ENCODE measurements at regions not wholly inside any gene's neighbourhood (a gene's known extent, or its start where the extent isn't known, plus 50 kb on each side); places are given as distances from the start of the nearest gene placed in this dataset.

DNA sequence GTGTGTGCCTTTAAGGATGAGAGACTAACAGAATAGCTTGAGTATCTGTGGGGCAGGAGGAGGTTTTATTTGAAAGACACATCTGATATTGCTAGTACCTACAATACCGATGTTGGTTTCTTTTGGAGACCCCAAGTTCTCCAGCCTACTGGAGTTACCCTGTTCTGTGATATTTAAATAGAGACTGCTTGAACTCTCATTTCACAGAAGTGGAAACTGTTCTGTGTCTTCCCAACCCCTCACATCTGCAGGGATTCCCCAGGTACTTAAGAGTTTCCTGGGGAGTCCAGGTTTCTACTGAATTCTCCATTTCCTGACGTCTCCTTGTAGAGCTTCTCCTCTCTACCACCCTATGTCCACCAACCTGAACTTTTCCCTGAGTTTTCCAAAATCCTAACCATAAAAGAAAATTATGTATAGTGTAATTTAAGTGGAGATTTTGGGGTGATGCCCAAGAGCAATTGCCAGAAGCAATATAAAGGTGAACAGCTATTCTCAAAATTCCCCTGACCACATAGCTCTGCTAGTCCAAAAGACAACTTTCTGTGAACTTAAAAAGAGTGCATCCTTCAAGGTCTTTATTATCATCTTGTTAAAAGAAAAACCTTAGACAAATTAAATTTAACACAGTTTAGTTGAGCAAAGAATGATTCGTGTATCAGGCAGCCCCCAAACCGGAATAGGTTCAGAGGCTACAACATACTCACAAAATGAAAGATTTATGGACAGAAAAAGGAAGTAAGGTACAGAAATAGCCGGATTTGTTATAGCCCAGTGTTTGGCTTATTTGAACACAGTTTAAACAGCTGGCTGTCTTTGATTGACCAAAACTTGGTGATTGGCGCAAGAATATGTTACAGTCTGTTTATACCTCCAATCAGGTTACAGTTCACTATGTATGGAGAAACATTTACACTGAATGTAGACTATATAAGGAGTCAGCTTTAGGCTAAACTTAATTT, 373.4 kb downstream of the NUAK1 start:
- H3K27me3 ChIP-seq (replicated peaks; ENCODE audit: insufficient read depth), result no peaks in the 10 kb centered on the region
- H3K27ac ChIP-seq, result no peak overlapping the region
- H3K4me3 ChIP-seq, result no peak overlapping the region
- H3K9me3 ChIP-seq, result no peaks in the 10 kb centered on the region
- TF ChIP-seq POLR2AphosphoS5 (IDR thresholded peaks at IDR 0.05) (no peak), POLR2A (IDR thresholded peaks at IDR 0.05) (no peak)
- WGBS, result 56% methylated on average over 6 of the region's 6 CpGs
- intact Hi-C loops (cut with DNase I), result no loop called here
- DNase-seq (ENCODE audit: low spot score), result no peak
- H3K4me1 ChIP-seq (replicated peaks), result no peaks in the 10 kb centered on the region
- H3K36me3 ChIP-seq, result no peaks in the 10 kb centered on the region

DNA sequence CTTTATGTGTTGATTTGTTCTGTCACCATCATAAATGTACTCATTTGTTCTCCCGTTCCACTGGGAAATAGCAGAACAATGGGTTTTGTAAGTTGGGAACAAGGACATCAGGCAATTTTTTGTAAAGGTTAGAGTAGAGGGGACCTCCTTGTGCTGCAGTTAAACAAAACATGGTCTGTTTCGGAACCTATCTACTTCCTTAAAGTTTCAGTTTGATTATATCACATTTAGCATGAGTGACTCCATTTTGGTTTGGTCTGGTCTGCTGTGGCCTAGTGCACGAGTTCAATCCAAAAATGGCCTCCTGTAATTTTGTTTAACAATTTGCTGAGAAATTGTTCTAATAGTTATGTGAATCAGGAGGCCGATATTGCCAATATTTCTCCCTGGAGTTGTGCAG, 372.7 kb downstream of the NUAK1 start:
- DNase-seq (ENCODE audit: low spot score), result no peak
- no peak overlapping the region for H3K27ac ChIP-seq
- H3K27me3 ChIP-seq (replicated peaks; ENCODE audit: insufficient read depth), result no peaks in the 10 kb centered on the region
- intact Hi-C loops (cut with DNase I), result no loop called here
- no peaks in the 10 kb centered on the region for H3K4me1 ChIP-seq (replicated peaks)
- H3K4me3 ChIP-seq, result no peak overlapping the region
- WGBS, result 97% methylated on average over 4 of the region's 4 CpGs
- H3K9me3 ChIP-seq, result no peaks in the 10 kb centered on the region
- TF ChIP-seq, protein P1, sequence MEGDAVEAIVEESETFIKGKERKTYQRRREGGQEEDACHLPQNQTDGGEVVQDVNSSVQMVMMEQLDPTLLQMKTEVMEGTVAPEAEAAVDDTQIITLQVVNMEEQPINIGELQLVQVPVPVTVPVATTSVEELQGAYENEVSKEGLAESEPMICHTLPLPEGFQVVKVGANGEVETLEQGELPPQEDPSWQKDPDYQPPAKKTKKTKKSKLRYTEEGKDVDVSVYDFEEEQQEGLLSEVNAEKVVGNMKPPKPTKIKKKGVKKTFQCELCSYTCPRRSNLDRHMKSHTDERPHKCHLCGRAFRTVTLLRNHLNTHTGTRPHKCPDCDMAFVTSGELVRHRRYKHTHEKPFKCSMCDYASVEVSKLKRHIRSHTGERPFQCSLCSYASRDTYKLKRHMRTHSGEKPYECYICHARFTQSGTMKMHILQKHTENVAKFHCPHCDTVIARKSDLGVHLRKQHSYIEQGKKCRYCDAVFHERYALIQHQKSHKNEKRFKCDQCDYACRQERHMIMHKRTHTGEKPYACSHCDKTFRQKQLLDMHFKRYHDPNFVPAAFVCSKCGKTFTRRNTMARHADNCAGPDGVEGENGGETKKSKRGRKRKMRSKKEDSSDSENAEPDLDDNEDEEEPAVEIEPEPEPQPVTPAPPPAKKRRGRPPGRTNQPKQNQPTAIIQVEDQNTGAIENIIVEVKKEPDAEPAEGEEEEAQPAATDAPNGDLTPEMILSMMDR (IDR thresholded peaks at IDR 0.05), result no peak
- TF ChIP-seq POLR2A (IDR thresholded peaks at IDR 0.05), result no peak
- no peak for TF ChIP-seq POLR2AphosphoS5 (IDR thresholded peaks at IDR 0.05)
- H3K36me3 ChIP-seq, result no peaks in the 10 kb centered on the region

DNA sequence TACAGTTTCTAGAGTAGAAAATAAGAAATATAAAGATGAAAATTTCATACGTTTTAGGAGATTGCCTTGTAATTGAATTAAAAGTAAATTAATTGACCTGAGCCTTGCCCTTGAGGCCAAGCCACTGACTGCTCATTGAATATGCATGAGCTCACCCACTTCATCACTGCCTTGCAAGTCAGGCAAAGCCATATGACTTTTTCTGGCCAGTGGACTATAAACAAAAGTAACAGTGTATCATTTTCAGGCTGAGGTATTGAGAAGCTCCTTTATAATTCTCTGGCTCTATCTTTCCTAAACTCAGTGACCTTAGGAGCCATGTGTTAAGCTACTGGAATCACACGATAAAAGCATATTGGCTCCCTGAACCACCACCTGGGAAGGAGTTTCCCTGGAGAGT, 369.3 kb downstream of the NUAK1 start:
- Histone ChIP-seq H3K27me3 (replicated peaks; ENCODE audit: insufficient read depth) (no peaks in the 10 kb centered on the region), H3K4me3 (no peak overlapping the region), H3K27ac (no peak overlapping the region), H3K9me3 (no peaks in the 10 kb centered on the region), H3K36me3 (no peaks in the 10 kb centered on the region), H3K4me1 (replicated peaks) (no peaks in the 10 kb centered on the region)
- no peak for DNase-seq (ENCODE audit: low spot score)
- intact Hi-C loops (cut with DNase I), result no loop called here
- TF ChIP-seq POLR2AphosphoS5 (IDR thresholded peaks at IDR 0.05) (no peak), POLR2A (IDR thresholded peaks at IDR 0.05) (no peak)
- TF ChIP-seq, protein P1 (IDR thresholded peaks at IDR 0.05), result no peak
- WGBS, result 91% methylated on average over 2 of the region's 2 CpGs

DNA sequence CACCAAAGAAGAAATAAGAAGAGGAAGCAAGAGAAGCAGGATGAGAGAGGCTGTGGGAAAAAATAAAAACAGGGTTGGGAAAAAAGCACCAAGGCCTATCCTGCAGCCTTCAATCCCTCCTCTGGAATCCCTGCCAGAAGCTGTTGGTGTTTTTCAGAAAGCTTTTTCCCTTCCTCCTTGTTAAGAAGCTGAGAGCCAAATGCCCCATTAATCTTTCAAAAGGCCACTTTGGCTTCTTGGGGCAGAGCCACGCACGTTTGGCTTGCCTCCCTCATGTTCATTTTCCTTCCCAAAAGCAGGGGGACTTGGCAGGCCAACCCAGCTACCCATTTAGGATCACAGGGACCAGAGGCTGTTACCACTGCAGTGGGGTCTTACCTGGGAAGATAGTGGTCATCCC, 365.3 kb downstream of the NUAK1 start:
- H3K27ac ChIP-seq, result no peak overlapping the region
- no peak for DNase-seq (ENCODE audit: low spot score)
- 17% methylated on average over 2 of the region's 2 CpGs for WGBS
- TF ChIP-seq, protein P1 (IDR thresholded peaks at IDR 0.05), result no peak
- TF ChIP-seq POLR2A (IDR thresholded peaks at IDR 0.05), result no peak
- no peak for TF ChIP-seq POLR2AphosphoS5 (IDR thresholded peaks at IDR 0.05)
- intact Hi-C loops (cut with DNase I), result loop anchor here (10.0 kb wide), 1 partner anchor 361 kb away; the partner anchor contains the start of gene NUAK1
- no peak overlapping the region for H3K4me3 ChIP-seq
- no peaks in the 10 kb centered on the region for H3K36me3 ChIP-seq
- H3K4me1 ChIP-seq (replicated peaks), result no peaks in the 10 kb centered on the region
- H3K9me3 ChIP-seq, result no peaks in the 10 kb centered on the region
- no peaks in the 10 kb centered on the region for H3K27me3 ChIP-seq (replicated peaks; ENCODE audit: insufficient read depth)

DNA sequence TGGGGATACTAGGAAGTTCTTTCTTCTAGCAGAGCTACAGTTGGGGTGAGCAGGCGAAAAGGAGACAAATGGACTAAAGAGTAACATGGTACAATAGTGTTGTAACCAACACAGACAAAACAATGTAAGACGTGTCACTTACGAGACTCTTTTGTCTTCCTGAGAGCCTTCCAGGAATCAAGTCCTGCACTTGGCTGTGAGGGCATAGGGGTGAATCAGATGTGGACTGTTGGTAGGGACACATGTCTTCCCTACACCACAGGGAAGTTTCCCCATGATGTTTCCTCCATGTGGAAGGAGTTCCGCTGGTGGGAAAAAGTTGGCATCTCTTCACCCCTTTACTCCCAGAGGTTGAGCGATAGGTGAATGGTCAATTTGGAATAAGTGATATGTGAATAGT, 364.7 kb downstream of the NUAK1 start:
- H3K9me3 ChIP-seq, result no peaks in the 10 kb centered on the region
- H3K36me3 ChIP-seq, result no peaks in the 10 kb centered on the region
- 88% methylated on average over 5 of the region's 5 CpGs for WGBS
- H3K4me1 ChIP-seq (replicated peaks), result no peaks in the 10 kb centered on the region
- TF ChIP-seq POLR2AphosphoS5 (IDR thresholded peaks at IDR 0.05), result no peak
- no peak for TF ChIP-seq POLR2A (IDR thresholded peaks at IDR 0.05)
- TF ChIP-seq, protein P1 (IDR thresholded peaks at IDR 0.05), result no peak
- no peak overlapping the region for H3K4me3 ChIP-seq
- DNase-seq (ENCODE audit: low spot score), result no peak
- H3K27ac ChIP-seq, result no peak overlapping the region
- intact Hi-C loops (cut with DNase I), result loop anchor here (10.0 kb wide), 1 partner anchor 361 kb away; the partner anchor contains the start of gene NUAK1
- no peaks in the 10 kb centered on the region for H3K27me3 ChIP-seq (replicated peaks; ENCODE audit: insufficient read depth)
